ENCODE measurements at regions not wholly inside any gene's neighbourhood (a gene's known extent, or its start where the extent isn't known, plus 50 kb on each side); places are given as distances from the start of the nearest gene placed in this dataset.

DNA sequence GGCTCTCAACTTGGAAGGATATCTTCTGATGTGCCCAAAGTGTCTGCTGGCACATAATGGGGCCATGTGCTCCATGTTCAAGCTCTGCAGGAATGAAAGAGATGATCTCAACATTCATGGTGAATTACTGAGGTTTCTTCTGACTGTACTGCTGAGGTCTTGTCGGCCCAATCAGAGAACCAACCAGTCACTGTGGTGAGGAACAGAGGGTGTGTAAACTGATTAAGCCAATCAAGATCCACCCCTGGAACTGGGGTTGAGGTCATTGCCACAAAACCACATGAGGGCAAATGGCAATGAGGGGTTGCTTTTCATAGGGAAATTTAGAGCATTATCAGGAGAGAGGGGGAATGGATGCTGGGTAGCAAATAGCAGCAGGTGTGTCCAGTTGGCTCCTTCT lies 152.3 kb upstream of the RAG2 start:
- no peak overlapping the region for H3K56ac ChIP-seq (ENCODE audit: insufficient read length, low read depth, low read length)
- H3K79me2 ChIP-seq (ENCODE audit: insufficient read depth, low read length): no peaks in the 10 kb centered on the region
- no peaks in the 10 kb centered on the region for H4K20me1 ChIP-seq (ENCODE audit: control insufficient read depth, insufficient read depth, insufficient read length)
- H3T11ph ChIP-seq (ENCODE audit: low read length): no peak overlapping the region
- no peak overlapping the region for H2AK5ac ChIP-seq (ENCODE audit: insufficient read length, low read length)
- no peak overlapping the region for H2BK5ac ChIP-seq (ENCODE audit: insufficient read length, low read length)
- H3K18ac ChIP-seq (ENCODE audit: insufficient read length, low read depth, low read length): no peak overlapping the region
- H3K4me1 ChIP-seq (ENCODE audit: insufficient read depth, low read length): no peaks in the 10 kb centered on the region; the same call in 1 of the 2 replicates
- peaks cover 10 to 12% of the 10 kb centered on the region in 2 experiments for H3K4me1 Mint-ChIP-seq
- no peak overlapping the region for H4K5ac ChIP-seq (ENCODE audit: insufficient read length, low read depth, low read length)
- no peak overlapping the region for H4K8ac ChIP-seq (replicated peaks; ENCODE audit: insufficient read length, low read depth, low read length)
- H3K27ac ChIP-seq (ENCODE audit: insufficient read length, low read depth, low read length): no peak overlapping the region
- H3K4me2 ChIP-seq (ENCODE audit: insufficient read depth, insufficient read length, low read length): no peak overlapping the region
- no CpG with 5 or more reads among the region's 1 CpG for WGBS (ENCODE audit: extremely low coverage, insufficient read length, low lambda C conversion rate)
- H3K23ac ChIP-seq (ENCODE audit: insufficient read length, low read depth, low read length): no peak overlapping the region
- no peak for DNase-seq
- no peaks in the 10 kb centered on the region for H3K9me3 ChIP-seq (ENCODE audit: control insufficient read depth, low read depth, low read length)
- no peak overlapping the region for H4K91ac ChIP-seq (ENCODE audit: insufficient read length, low read depth, low read length)
- H3K4me3 Mint-ChIP-seq: no peak overlapping the region
- H2BK120ac ChIP-seq (ENCODE audit: low read depth, low read length, poor library complexity, severe bottlenecking): no peak overlapping the region
- H2BK12ac ChIP-seq (ENCODE audit: insufficient read length, low read depth, low read length): no peak overlapping the region
- no peaks in the 10 kb centered on the region for H3K79me1 ChIP-seq (ENCODE audit: insufficient read depth, low read depth, low read length, poor library complexity, severe bottlenecking)
- no peak overlapping the region; a peak in 1 of 7 replicates for H3K27ac Mint-ChIP-seq
- peaks cover 6% of the 10 kb centered on the region; the same call in 1 of the 2 replicates for H3K27me3 Mint-ChIP-seq (ENCODE audit: low read depth)
- no peaks in the 10 kb centered on the region for H3K27me3 ChIP-seq (ENCODE audit: insufficient read depth, low read length)
- H3K36me3 Mint-ChIP-seq (ENCODE audit: insufficient read depth in 1 of 3, low read depth in 3 of 3): no peaks in the 10 kb centered on the region
- no peak overlapping the region for H2BK15ac ChIP-seq (ENCODE audit: low read depth, low read length)
- H3K4ac ChIP-seq (ENCODE audit: low read depth, low read length): no peak overlapping the region
- H3K14ac ChIP-seq (ENCODE audit: insufficient read depth, low read length): no peak overlapping the region
- TF ChIP-seq, protein P1, sequence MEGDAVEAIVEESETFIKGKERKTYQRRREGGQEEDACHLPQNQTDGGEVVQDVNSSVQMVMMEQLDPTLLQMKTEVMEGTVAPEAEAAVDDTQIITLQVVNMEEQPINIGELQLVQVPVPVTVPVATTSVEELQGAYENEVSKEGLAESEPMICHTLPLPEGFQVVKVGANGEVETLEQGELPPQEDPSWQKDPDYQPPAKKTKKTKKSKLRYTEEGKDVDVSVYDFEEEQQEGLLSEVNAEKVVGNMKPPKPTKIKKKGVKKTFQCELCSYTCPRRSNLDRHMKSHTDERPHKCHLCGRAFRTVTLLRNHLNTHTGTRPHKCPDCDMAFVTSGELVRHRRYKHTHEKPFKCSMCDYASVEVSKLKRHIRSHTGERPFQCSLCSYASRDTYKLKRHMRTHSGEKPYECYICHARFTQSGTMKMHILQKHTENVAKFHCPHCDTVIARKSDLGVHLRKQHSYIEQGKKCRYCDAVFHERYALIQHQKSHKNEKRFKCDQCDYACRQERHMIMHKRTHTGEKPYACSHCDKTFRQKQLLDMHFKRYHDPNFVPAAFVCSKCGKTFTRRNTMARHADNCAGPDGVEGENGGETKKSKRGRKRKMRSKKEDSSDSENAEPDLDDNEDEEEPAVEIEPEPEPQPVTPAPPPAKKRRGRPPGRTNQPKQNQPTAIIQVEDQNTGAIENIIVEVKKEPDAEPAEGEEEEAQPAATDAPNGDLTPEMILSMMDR (conservative IDR thresholded peaks at IDR 0.05): no peak
- H3K9me3 Mint-ChIP-seq: no peaks in the 10 kb centered on the region
- no peak overlapping the region for H2BK20ac ChIP-seq (ENCODE audit: low read depth, low read length, poor library complexity, severe bottlenecking)
- no peak overlapping the region for H3K9ac ChIP-seq (ENCODE audit: extremely low read depth, insufficient read length, low read length)
- no peak overlapping the region for H2AFZ ChIP-seq (ENCODE audit: low read length)
- no peaks in the 10 kb centered on the region for H3K23me2 ChIP-seq (ENCODE audit: insufficient read length, low read depth, low read length, poor library complexity, severe bottlenecking)
